ENCODE measurements at regions not wholly inside any gene's neighbourhood (a gene's known extent, or its start where the extent isn't known, plus 50 kb on each side); places are given as distances from the start of the nearest gene placed in this dataset.
A peak's percentile ranks its signal among the peaks of the same experiment; 100 is the strongest.
"Not testable (repeated sequence)": the region's sequence is repeated elsewhere in the genome, so short reads cannot be mapped to it uniquely, and the experiment has no call there.

GRCh38 chr1:232713785-232714184 lies 83.9 kb upstream of the SIPA1L2 start:
- DNase-seq (ENCODE audit: low read depth): no peak

- DNase-seq (ENCODE audit: low read depth): no peak
Observed at GRCh38 chr1:232715154-232715553, 85.2 kb upstream of the SIPA1L2 start.

- DNase-seq (ENCODE audit: low read depth): not testable (repeated sequence)
Observed at GRCh38 chr1:232717911-232718310, 87.3 kb upstream of the MAP10 start.

GRCh38 chr1:232718928-232719927 lies 86.0 kb upstream of the MAP10 start:
- no peak for DNase-seq (ENCODE audit: low read depth)

- DNase-seq (ENCODE audit: low read depth): peak; percentile 79
Observed at GRCh38 chr1:232722626-232723025, 82.6 kb upstream of the MAP10 start.

GRCh38 chr1:232725305-232726047 lies 79.7 kb upstream of the MAP10 start:
- peak; percentile 46 for DNase-seq (ENCODE audit: low read depth)

- DNase-seq (ENCODE audit: low read depth): peak; percentile 77
Observed at GRCh38 chr1:232726048-232726779, 79.0 kb upstream of the MAP10 start.

GRCh38 chr1:232728507-232729263 lies 76.5 kb upstream of the MAP10 start:
- no peak for DNase-seq (ENCODE audit: low read depth)

GRCh38 chr1:232732344-232732910 lies 72.8 kb upstream of the MAP10 start:
- no peak for DNase-seq (ENCODE audit: low read depth)

GRCh38 chr1:232737917-232738316 lies 67.3 kb upstream of the MAP10 start:
- no peak for DNase-seq (ENCODE audit: low read depth)

- no peak for DNase-seq (ENCODE audit: low read depth)
Observed at GRCh38 chr1:232743999-232744398, 61.2 kb upstream of the MAP10 start.

- DNase-seq (ENCODE audit: low read depth): no peak
Observed at GRCh38 chr1:232744847-232745246, 60.4 kb upstream of the MAP10 start.

GRCh38 chr1:232745698-232746097 lies 59.5 kb upstream of the MAP10 start:
- not testable (repeated sequence) for DNase-seq (ENCODE audit: low read depth)

- DNase-seq (ENCODE audit: low read depth): no peak
Observed at GRCh38 chr1:232748910-232749368, 56.3 kb upstream of the MAP10 start.

- DNase-seq (ENCODE audit: low read depth): no peak
Observed at GRCh38 chr1:232751393-232752140, 53.6 kb upstream of the MAP10 start.

- no peak for DNase-seq (ENCODE audit: low read depth)
Observed at GRCh38 chr1:232752365-232752764, 52.9 kb upstream of the MAP10 start.

- DNase-seq (ENCODE audit: low read depth): no peak
Observed at GRCh38 chr1:232754930-232755329, 50.3 kb upstream of the MAP10 start.

Data from HT1080 (cell line).